ENCODE measurements at regions not wholly inside any gene's neighbourhood (a gene's known extent, or its start where the extent isn't known, plus 50 kb on each side); places are given as distances from the start of the nearest gene placed in this dataset.

- Histone ChIP-seq H3K9ac (ENCODE audit: low read depth, low read length, poor library complexity, severe bottlenecking) (no peak overlapping the region), H3K27me3 (ENCODE audit: insufficient read depth, low read length, poor library complexity, severe bottlenecking) (no peaks in the 10 kb centered on the region), H3K4me1 (ENCODE audit: insufficient read depth, low read length, poor library complexity, severe bottlenecking) (no peaks in the 10 kb centered on the region), H3K9me3 (ENCODE audit: insufficient read depth, low read depth, low read length) (no peaks in the 10 kb centered on the region), H2AFZ (ENCODE audit: low read length) (no peak overlapping the region), H3K4me3 (ENCODE audit: low read length, poor library complexity, severe bottlenecking) (no peak overlapping the region), H3F3A (ENCODE audit: low read depth) (no peaks in the 10 kb centered on the region), H3K9me2 (replicated peaks; ENCODE audit: low read depth, low read length) (no peaks in the 10 kb centered on the region), H3K4me2 (ENCODE audit: low read depth, low read length, poor library complexity, severe bottlenecking) (no peak overlapping the region), H3K79me2 (ENCODE audit: insufficient read depth, low read length) (no peaks in the 10 kb centered on the region), H3K36me3 (ENCODE audit: insufficient read depth, low read length) (no peaks in the 10 kb centered on the region), H4K20me1 (ENCODE audit: insufficient read depth, low read length, poor library complexity, severe bottlenecking) (no peaks in the 10 kb centered on the region)
- no peak for TF ChIP-seq EZH2phosphoT487 (IDR thresholded peaks at IDR 0.05; ENCODE audit: borderline replicate concordance)
- TF ChIP-seq CTCF (conservative IDR thresholded peaks at IDR 0.05; ENCODE audit: low read length) = no peak
Observed at GRCh38 chr5:71899865-71900342, 180.8 kb downstream of the CARTPT start.

GRCh38 chr5:71903808-71904207 lies 184.7 kb downstream of the CARTPT start:
- H3K79me2 ChIP-seq (ENCODE audit: insufficient read depth, low read length) = no peaks in the 10 kb centered on the region
- TF ChIP-seq EZH2phosphoT487 (IDR thresholded peaks at IDR 0.05; ENCODE audit: borderline replicate concordance) (no peak), CTCF (conservative IDR thresholded peaks at IDR 0.05; ENCODE audit: low read length) (no peak)
- no peak overlapping the region for H3K4me2 ChIP-seq (ENCODE audit: low read depth, low read length, poor library complexity, severe bottlenecking)
- H3K9ac ChIP-seq (ENCODE audit: low read depth, low read length, poor library complexity, severe bottlenecking) = no peak overlapping the region
- H3K36me3 ChIP-seq (ENCODE audit: insufficient read depth, low read length) = no peaks in the 10 kb centered on the region
- H3K9me2 ChIP-seq (replicated peaks; ENCODE audit: low read depth, low read length) = no peaks in the 10 kb centered on the region
- no peaks in the 10 kb centered on the region for H3K9me3 ChIP-seq (ENCODE audit: insufficient read depth, low read depth, low read length)
- no peak overlapping the region for H2AFZ ChIP-seq (ENCODE audit: low read length)
- no peak overlapping the region for H3K4me3 ChIP-seq (ENCODE audit: low read length, poor library complexity, severe bottlenecking)
- H3K27me3 ChIP-seq (ENCODE audit: insufficient read depth, low read length, poor library complexity, severe bottlenecking) = no peaks in the 10 kb centered on the region
- H3K4me1 ChIP-seq (ENCODE audit: insufficient read depth, low read length, poor library complexity, severe bottlenecking) = peaks cover 8% of the 10 kb centered on the region
- H3F3A ChIP-seq (ENCODE audit: low read depth) = no peaks in the 10 kb centered on the region
- H4K20me1 ChIP-seq (ENCODE audit: insufficient read depth, low read length, poor library complexity, severe bottlenecking) = no peaks in the 10 kb centered on the region

- Histone ChIP-seq H3K9me3 (ENCODE audit: insufficient read depth, low read depth, low read length) (no peaks in the 10 kb centered on the region), H3K79me2 (ENCODE audit: insufficient read depth, low read length) (no peaks in the 10 kb centered on the region), H3K4me1 (ENCODE audit: insufficient read depth, low read length, poor library complexity, severe bottlenecking) (peaks cover 8% of the 10 kb centered on the region), H3K4me2 (ENCODE audit: low read depth, low read length, poor library complexity, severe bottlenecking) (no peak overlapping the region), H3K4me3 (ENCODE audit: low read length, poor library complexity, severe bottlenecking) (no peak overlapping the region), H4K20me1 (ENCODE audit: insufficient read depth, low read length, poor library complexity, severe bottlenecking) (no peaks in the 10 kb centered on the region), H3K27me3 (ENCODE audit: insufficient read depth, low read length, poor library complexity, severe bottlenecking) (no peaks in the 10 kb centered on the region), H3K9me2 (replicated peaks; ENCODE audit: low read depth, low read length) (no peaks in the 10 kb centered on the region), H2AFZ (ENCODE audit: low read length) (no peak overlapping the region), H3K9ac (ENCODE audit: low read depth, low read length, poor library complexity, severe bottlenecking) (no peak overlapping the region), H3F3A (ENCODE audit: low read depth) (no peaks in the 10 kb centered on the region), H3K36me3 (ENCODE audit: insufficient read depth, low read length) (no peaks in the 10 kb centered on the region)
- TF ChIP-seq CTCF (conservative IDR thresholded peaks at IDR 0.05; ENCODE audit: low read length) = no peak
- TF ChIP-seq EZH2phosphoT487 (IDR thresholded peaks at IDR 0.05; ENCODE audit: borderline replicate concordance) = no peak
Observed at GRCh38 chr5:71904852-71905251, 185.8 kb downstream of the CARTPT start.

All from Loucy (cell line).